H9 (cell line): ENCODE measurements at regions not wholly inside any gene's neighbourhood (a gene's known extent, or its start where the extent isn't known, plus 50 kb on each side); places are given as distances from the start of the nearest gene placed in this dataset.

ENCODE experiments used
- DNase-seq: peaks from one replicate; pipeline ENCODE4 v3.0.0-alpha.2; 2017
- H2AFZ ChIP-seq: one replicate; pipeline ENCODE4 v1.6.1; 2013; ENCODE audit warnings: mild to moderate bottlenecking, low read length, control low read depth, moderate library complexity
- H2AK5ac ChIP-seq: 2 replicates; pipeline ENCODE4 v1.6.1; 2013; ENCODE audit warnings: low read length, control low read depth, mixed read lengths; ENCODE audit not compliant: insufficient read length
- H2BK120ac ChIP-seq: one replicate; pipeline ENCODE4 v1.6.1; 2013; ENCODE audit warnings: low read depth, mild to moderate bottlenecking, low read length, control low read depth, inconsistent platforms; ENCODE audit not compliant: poor library complexity, severe bottlenecking
- H2BK12ac ChIP-seq: 2 replicates; pipeline ENCODE4 v1.6.1; 2013; ENCODE audit warnings: low read length, control low read depth, mixed read lengths, low read depth; ENCODE audit not compliant: insufficient read length
- H2BK15ac ChIP-seq: 2 replicates; pipeline ENCODE4 v1.6.1; 2013; ENCODE audit warnings: low read depth, low read length, control low read depth
- H2BK20ac ChIP-seq: one replicate; pipeline ENCODE4 v1.6.1; 2013; ENCODE audit warnings: low read depth, mild to moderate bottlenecking, low read length, control low read depth, inconsistent platforms; ENCODE audit not compliant: poor library complexity, severe bottlenecking
- H2BK5ac ChIP-seq: 2 replicates; pipeline ENCODE4 v1.6.1; 2013; ENCODE audit warnings: low read length, control low read depth, mixed read lengths; ENCODE audit not compliant: insufficient read length
- H3K14ac ChIP-seq: 2 replicates; pipeline ENCODE4 v1.6.1; 2013; ENCODE audit warnings: low read length, control low read depth; ENCODE audit not compliant: insufficient read depth
- H3K18ac ChIP-seq: 2 replicates; pipeline ENCODE4 v1.6.1; 2013; ENCODE audit warnings: low read depth, mild to moderate bottlenecking, mixed read lengths, low read length, control low read depth; ENCODE audit not compliant: insufficient read length
- H3K23ac ChIP-seq: 2 replicates; pipeline ENCODE4 v1.6.1; 2013; ENCODE audit warnings: low read length, control low read depth, mixed read lengths, low read depth; ENCODE audit not compliant: insufficient read length
- H3K23me2 ChIP-seq: 2 replicates; pipeline ENCODE4 v1.6.1; 2013; ENCODE audit warnings: low read depth, mild to moderate bottlenecking, mixed read lengths, low read length, control low read depth; ENCODE audit not compliant: insufficient read length, poor library complexity, severe bottlenecking
- H3K27ac ChIP-seq: 2 replicates; pipeline ENCODE4 v1.5.1; 2013; ENCODE audit warnings: low read length, control low read depth, mixed read lengths, low read depth; ENCODE audit not compliant: insufficient read length
- H3K27me3 ChIP-seq: 2 replicates; pipeline ENCODE4 v1.6.1; 2013; ENCODE audit warnings: low read length, control low read depth, inconsistent platforms; ENCODE audit not compliant: insufficient read depth
- H3K4ac ChIP-seq: 2 replicates; pipeline ENCODE4 v1.6.1; 2013; ENCODE audit warnings: low read depth, mild to moderate bottlenecking, control low read depth, inconsistent platforms, low read length, moderate library complexity
- H3K4me1 ChIP-seq: 2 replicates; pipeline ENCODE4 v1.6.1; 2013; ENCODE audit warnings: low read length, control low read depth, inconsistent platforms; ENCODE audit not compliant: insufficient read depth
- H3K4me2 ChIP-seq: 2 replicates; pipeline ENCODE4 v1.6.1; 2013; ENCODE audit warnings: low read length, control low read depth, mixed read lengths; ENCODE audit not compliant: insufficient read length, insufficient read depth
- H3K56ac ChIP-seq: 2 replicates; pipeline ENCODE4 v1.6.1; 2013; ENCODE audit warnings: low read depth, mild to moderate bottlenecking, mixed read lengths, low read length, control low read depth; ENCODE audit not compliant: insufficient read length
- H3K79me1 ChIP-seq: 2 replicates; pipeline ENCODE4 v1.6.1; 2013; ENCODE audit warnings: low read depth, mild to moderate bottlenecking, moderate library complexity, low read length, control low read depth, inconsistent platforms; ENCODE audit not compliant: insufficient read depth, poor library complexity, severe bottlenecking
- H3K79me2 ChIP-seq: 2 replicates; pipeline ENCODE4 v1.6.1; 2013; ENCODE audit warnings: low read length, control low read depth, inconsistent platforms; ENCODE audit not compliant: insufficient read depth
- H3K9ac ChIP-seq: 2 replicates; pipeline ENCODE4 v1.6.1; 2013; ENCODE audit warnings: low read length, control low read depth, mixed read lengths; ENCODE audit not compliant: insufficient read length; ENCODE audit errors: extremely low read depth
- H3K9me3 ChIP-seq: one replicate; pipeline ENCODE4 v1.6.1; 2013; ENCODE audit warnings: low read depth, low read length, inconsistent platforms; ENCODE audit not compliant: control insufficient read depth
- H3T11ph ChIP-seq: one replicate; pipeline ENCODE4 v1.6.1; 2013; ENCODE audit warnings: mild to moderate bottlenecking, low read length, control low read depth, inconsistent platforms
- H4K20me1 ChIP-seq: one replicate; pipeline ENCODE4 v1.6.1; 2013; ENCODE audit not compliant: control insufficient read depth, insufficient read length, insufficient read depth
- H4K5ac ChIP-seq: 2 replicates; pipeline ENCODE4 v1.6.1; 2013; ENCODE audit warnings: low read depth, mild to moderate bottlenecking, mixed read lengths, low read length, control low read depth; ENCODE audit not compliant: insufficient read length
- H4K8ac ChIP-seq: replicated peaks from 2 replicates; pipeline ENCODE4 v1.6.1; 2013; ENCODE audit warnings: low read length, control low read depth, mixed read lengths, low read depth; ENCODE audit not compliant: insufficient read length
- H4K91ac ChIP-seq: 2 replicates; pipeline ENCODE4 v1.6.1; 2013; ENCODE audit warnings: low read depth, mild to moderate bottlenecking, moderate library complexity, mixed read lengths, low read length, control low read depth; ENCODE audit not compliant: insufficient read length
- H3K27ac Mint-ChIP-seq, 3 experiments: 2 replicates in 2 of 3; 3 replicates in 1 of 3; pipeline ENCODE4 v1.8.0; 2020 to 2021; ENCODE audit warnings: mixed read lengths in 3 of 3, mild to moderate bottlenecking in 1 of 3, moderate library complexity in 1 of 3
- H3K27me3 Mint-ChIP-seq: 2 replicates; pipeline ENCODE4 v1.8.0; 2021; ENCODE audit warnings: low read depth, mild to moderate bottlenecking, moderate library complexity, mixed read lengths
- H3K36me3 Mint-ChIP-seq, 3 experiments: 2 replicates in 2 of 3; 3 replicates in 1 of 3; pipeline ENCODE4 v1.8.0; 2020 to 2021; ENCODE audit warnings: low read depth in 3 of 3, mixed read lengths in 3 of 3; ENCODE audit not compliant: insufficient read depth in 1 of 3
- H3K4me1 Mint-ChIP-seq, 2 experiments: 2 replicates each; pipeline ENCODE4 v1.8.0; 2020; ENCODE audit warnings: mixed read lengths in 2 of 2
- H3K4me3 Mint-ChIP-seq, 2 experiments: 2 replicates in 1 of 2; 3 replicates in 1 of 2; pipeline ENCODE4 v1.8.0; 2020 to 2021; ENCODE audit warnings: mild to moderate bottlenecking in 2 of 2, mixed read lengths in 2 of 2, moderate library complexity in 1 of 2
- H3K9me3 Mint-ChIP-seq, 2 experiments: 2 replicates in 1 of 2; 3 replicates in 1 of 2; pipeline ENCODE4 v1.8.0; 2020; ENCODE audit warnings: mild to moderate bottlenecking in 2 of 2, mixed read lengths in 2 of 2, moderate library complexity in 1 of 2
- TF ChIP-seq, protein P1 (sequence below): fragments of 200-600 bp; sonication (generic); conservative IDR thresholded peaks from 3 replicates; pipeline ENCODE4 v1.8.0; 2021; ENCODE audit warnings: antibody characterized with exemption, mild to moderate bottlenecking

DNA sequence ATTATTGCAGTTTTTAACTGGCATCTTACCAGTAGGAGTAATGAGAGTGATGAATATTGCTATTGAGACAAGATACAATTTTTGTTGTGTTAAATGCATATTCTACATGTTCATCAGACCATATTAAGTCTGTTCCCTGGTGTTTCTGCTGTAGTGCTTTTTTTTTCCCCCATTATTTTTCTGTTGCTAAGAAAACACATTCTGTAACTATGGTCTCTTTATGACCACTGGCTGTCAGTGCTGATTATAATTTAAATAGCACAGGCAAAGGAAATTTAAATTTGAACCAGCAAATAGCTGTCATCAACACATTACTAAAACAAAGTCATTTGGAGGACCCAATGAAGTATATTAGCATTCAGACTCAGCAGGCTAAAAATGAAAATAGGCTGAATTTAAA lies 98.3 kb upstream of the ANKRD50 start:
- H3K79me1 ChIP-seq: no peaks in the 10 kb centered on the region
- H3K56ac ChIP-seq: no peak overlapping the region
- no peaks in the 10 kb centered on the region for H3K4me1 ChIP-seq
- H4K20me1 ChIP-seq: no peaks in the 10 kb centered on the region
- H2BK15ac ChIP-seq: no peak overlapping the region
- H3K9me3 ChIP-seq: no peaks in the 10 kb centered on the region
- H3K18ac ChIP-seq: no peak overlapping the region
- H3K4me3 Mint-ChIP-seq: no peak overlapping the region
- H3K9ac ChIP-seq: no peak overlapping the region
- TF ChIP-seq, protein P1, sequence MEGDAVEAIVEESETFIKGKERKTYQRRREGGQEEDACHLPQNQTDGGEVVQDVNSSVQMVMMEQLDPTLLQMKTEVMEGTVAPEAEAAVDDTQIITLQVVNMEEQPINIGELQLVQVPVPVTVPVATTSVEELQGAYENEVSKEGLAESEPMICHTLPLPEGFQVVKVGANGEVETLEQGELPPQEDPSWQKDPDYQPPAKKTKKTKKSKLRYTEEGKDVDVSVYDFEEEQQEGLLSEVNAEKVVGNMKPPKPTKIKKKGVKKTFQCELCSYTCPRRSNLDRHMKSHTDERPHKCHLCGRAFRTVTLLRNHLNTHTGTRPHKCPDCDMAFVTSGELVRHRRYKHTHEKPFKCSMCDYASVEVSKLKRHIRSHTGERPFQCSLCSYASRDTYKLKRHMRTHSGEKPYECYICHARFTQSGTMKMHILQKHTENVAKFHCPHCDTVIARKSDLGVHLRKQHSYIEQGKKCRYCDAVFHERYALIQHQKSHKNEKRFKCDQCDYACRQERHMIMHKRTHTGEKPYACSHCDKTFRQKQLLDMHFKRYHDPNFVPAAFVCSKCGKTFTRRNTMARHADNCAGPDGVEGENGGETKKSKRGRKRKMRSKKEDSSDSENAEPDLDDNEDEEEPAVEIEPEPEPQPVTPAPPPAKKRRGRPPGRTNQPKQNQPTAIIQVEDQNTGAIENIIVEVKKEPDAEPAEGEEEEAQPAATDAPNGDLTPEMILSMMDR: no peak
- no peaks in the 10 kb centered on the region for H3K27me3 ChIP-seq
- no peak overlapping the region; a peak in 2 of 7 replicates for H3K27ac Mint-ChIP-seq
- H4K8ac ChIP-seq: no peak overlapping the region
- no peak overlapping the region for H2BK120ac ChIP-seq
- H3K27ac ChIP-seq: no peak overlapping the region
- H3K4ac ChIP-seq: no peak overlapping the region
- no peak overlapping the region for H3K23ac ChIP-seq
- H2BK12ac ChIP-seq: no peak overlapping the region
- no peak overlapping the region for H2AK5ac ChIP-seq
- H3K23me2 ChIP-seq: no peaks in the 10 kb centered on the region
- no peak overlapping the region for H2BK5ac ChIP-seq
- no peak overlapping the region for H2AFZ ChIP-seq
- no peak overlapping the region for H3K14ac ChIP-seq
- H3K27me3 Mint-ChIP-seq: no peaks in the 10 kb centered on the region; the same call in 1 of the 2 replicates
- peaks cover 13 to 28% (median 20%) of the 10 kb centered on the region in 3 experiments for H3K36me3 Mint-ChIP-seq
- no peak overlapping the region for H3T11ph ChIP-seq
- peaks cover 16 to 24% of the 10 kb centered on the region in 2 experiments for H3K9me3 Mint-ChIP-seq
- no peak overlapping the region for H2BK20ac ChIP-seq
- peaks cover 28 to 33% of the 10 kb centered on the region in 2 experiments for H3K4me1 Mint-ChIP-seq
- H4K91ac ChIP-seq: no peak overlapping the region
- H3K4me2 ChIP-seq: no peak overlapping the region
- H4K5ac ChIP-seq: no peak overlapping the region
- no peak for DNase-seq
- H3K79me2 ChIP-seq: no peaks in the 10 kb centered on the region
